HG03354 (cell line): ENCODE measurements at regions not wholly inside any gene's neighbourhood (a gene's known extent, or its start where the extent isn't known, plus 50 kb on each side); places are given as distances from the start of the nearest gene placed in this dataset.
"Not testable (repeated sequence)": the region's sequence is repeated elsewhere in the genome, so short reads cannot be mapped to it uniquely, and the experiment has no call there.

Experiments used
- ATAC-seq: cut with Tn5 transposase; IDR thresholded peaks from one replicate; pipeline ENCODE4 v1.9.1; 2021; ENCODE audit warnings: mild to moderate bottlenecking; ENCODE audit not compliant: unreplicated experiment, poor library complexity, severe bottlenecking

GRCh38 chr15:77866596-77867125 lies 210.8 kb downstream of the TBC1D2B start:
- ATAC-seq, result no peak

GRCh38 chr15:77866186-77866585 lies 211.3 kb downstream of the TBC1D2B start:
- no peak for ATAC-seq

DNA sequence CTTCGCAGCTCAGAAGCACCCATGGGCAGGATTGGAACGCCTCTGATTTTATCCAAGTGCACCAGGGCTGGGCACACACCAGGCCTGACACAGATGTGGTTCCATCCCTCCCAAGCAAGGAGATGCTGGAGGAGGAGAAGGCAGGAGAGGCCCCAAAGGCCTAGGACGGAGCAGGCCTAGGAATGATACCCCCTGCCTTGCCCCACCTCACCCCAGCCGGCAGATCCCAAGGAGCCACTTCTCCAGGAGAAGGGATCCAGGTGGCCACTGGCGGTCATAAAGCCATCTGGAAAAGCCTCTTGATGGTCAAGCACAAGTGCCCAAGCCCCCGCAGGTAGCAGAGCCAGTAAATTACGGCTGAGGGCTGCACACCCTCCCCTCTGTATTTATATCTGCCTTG lies 211.8 kb downstream of the TBC1D2B start:
- no peak for ATAC-seq

DNA sequence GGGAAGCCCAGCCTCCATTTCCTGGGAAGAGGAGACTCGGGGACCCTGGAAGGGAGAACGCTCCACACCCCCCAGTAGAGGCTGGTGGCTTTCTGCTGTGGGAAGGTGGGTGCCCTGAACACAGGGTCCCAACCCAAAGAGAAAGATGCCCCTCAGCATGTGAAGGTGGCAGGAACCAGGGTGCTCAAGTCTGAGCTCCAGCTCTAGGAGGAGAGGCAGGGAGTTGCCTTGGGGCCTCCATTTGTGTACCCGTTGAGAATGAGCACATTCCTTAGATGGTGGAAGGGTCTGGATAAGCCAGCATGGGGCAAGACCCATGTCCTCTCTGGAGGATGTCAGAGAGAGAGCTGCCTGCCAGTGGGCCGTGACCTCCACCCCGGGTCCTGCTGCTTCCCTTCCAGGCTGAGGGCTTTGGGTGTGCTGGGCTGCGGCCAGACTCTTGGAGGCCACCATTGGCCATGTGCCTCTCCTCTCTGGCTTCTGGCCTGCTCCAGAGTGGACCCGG lies 212.4 kb downstream of the TBC1D2B start:
- no peak for ATAC-seq

DNA sequence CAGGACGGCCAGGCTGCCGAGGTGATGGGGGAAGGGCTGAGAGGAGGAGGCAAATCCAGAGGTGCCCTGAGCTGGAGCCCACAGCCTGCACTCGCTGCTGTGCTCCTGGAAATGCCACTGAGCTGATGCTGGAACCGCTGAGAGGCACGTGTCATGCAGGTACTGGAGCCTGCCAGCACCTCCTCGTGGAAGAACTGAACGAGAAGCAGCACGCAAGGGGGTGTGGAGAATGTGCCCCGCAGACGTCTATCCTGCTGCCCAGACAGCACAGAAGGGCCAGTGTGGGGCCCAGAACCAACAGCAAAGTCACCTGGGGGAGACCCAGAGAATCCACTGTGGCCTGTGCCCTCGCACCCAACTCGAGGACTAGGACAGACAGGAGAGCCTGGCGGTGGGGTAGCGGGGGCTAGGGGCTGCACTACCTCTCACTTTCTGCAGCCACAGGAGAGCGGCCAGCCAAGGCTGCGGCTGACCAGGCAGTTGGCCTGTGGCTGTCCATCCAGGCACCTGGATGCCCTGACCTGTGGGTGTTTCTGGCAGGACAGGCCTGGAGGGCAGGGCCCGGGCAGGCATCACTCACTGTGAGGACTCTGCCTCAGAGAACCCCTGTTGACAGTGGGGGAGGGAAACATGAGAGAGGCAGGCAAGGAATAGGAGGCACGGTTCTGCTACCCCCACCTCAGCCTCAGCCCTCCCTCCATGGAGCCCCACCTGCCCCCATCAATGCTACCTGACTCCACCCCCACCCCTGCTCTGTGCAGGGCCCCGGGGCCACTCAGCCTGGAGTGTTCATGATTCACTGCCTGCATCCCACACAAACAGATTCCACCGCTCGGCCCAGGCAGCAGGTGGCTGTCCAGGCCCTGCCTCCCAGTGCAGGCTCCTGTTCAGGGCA lies 213.1 kb downstream of the TBC1D2B start:
- no peak for ATAC-seq

GRCh38 chr15:77863491-77864105 lies 213.9 kb downstream of the TBC1D2B start:
- ATAC-seq, result no peak

DNA sequence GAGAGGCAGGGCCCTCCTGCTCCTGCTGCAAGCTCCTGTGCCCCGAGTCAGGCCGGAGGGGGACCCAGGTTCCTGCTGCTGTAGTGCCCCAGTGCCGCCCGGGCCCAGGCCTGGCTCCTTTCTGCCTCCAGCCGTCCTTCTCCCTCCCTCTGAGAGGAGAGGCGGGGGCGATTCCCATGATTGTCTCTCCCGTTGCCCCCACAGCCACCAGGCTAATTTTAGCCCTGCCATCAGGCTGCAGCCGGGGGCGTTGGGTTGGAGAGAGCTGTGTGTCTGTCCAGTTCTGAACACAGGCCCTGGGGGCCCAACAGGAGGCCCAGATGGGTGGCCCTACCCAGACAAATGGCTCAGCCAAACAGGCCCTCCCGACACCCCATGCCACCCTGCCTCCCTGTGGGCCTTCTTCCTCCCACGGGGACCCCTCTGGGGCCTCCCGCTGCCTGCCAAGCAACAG lies 214.8 kb downstream of the TBC1D2B start:
- no peak for ATAC-seq

GRCh38 chr15:77861997-77862635 lies 215.4 kb downstream of the TBC1D2B start:
- ATAC-seq, result not testable (repeated sequence)

GRCh38 chr15:77860071-77860691 lies 217.3 kb downstream of the TBC1D2B start:
- ATAC-seq, result no peak

GRCh38 chr15:77859491-77860060 lies 217.9 kb downstream of the TBC1D2B start:
- no peak for ATAC-seq

DNA sequence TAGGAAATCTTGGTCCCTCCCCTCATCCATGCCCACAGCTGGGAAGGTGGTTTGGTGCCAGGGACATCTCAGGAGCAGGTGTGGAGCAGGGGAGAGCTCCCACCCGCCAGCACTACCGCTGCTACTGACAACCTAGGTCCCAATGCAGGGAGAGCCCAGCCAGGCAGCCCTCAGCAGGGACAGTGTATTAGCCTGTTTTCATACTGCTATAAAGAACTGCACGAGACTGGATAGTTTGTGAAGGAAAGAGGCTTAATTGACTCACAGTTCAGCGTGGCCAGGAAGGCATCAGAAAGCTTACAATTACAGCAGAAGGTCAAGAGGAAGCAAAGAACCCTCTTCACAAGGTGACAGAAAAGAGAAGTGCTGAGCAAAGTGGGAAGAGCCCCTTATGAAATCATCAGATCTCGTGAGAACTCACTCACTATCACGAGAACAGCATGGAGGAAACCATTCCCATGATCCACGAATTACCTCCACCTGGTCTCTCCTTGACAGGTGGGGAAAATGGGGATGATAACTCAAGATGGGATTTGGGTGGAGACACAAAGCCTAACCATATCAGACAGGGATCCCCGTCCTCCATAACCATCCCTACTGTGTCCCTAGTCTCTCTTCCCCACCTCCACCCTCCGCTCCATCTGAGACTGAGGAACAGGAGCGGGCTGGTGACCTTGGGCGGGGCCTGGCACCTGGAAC lies 218.6 kb downstream of the TBC1D2B start:
- no peak for ATAC-seq

GRCh38 chr15:77857419-77857818 lies 220.1 kb downstream of the TBC1D2B start:
- ATAC-seq, result no peak

DNA sequence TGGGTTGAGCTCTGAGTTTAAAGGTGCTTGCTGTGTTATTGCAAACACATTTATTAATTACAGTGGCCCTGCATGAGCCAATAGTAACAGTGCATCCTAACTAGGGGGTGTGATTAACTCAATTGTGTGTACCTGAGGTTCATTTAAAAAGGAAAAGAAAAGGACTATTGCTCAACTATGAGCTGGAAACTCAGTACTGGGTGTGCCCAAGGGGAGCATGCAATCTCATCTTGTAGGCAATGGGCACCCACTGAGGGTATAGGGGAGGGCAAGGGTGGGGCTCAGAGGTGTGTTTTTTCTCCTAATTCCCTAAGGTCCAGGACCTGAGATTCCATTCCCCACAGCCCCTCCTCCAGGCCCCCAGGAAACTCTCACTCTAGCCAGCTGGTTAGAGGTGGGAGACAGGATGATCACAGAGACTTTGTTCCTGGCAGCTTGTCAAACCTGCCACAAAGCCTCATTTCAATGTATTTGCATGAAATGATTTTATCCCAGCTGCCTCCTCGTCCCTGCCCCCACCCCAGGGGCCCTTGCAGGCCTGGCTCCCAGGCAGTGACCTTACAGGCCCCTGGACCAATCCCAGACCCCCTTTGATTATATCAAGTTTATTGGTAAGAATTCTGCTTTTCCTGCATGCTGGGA lies 220.7 kb downstream of the TBC1D2B start:
- ATAC-seq, result no peak

DNA sequence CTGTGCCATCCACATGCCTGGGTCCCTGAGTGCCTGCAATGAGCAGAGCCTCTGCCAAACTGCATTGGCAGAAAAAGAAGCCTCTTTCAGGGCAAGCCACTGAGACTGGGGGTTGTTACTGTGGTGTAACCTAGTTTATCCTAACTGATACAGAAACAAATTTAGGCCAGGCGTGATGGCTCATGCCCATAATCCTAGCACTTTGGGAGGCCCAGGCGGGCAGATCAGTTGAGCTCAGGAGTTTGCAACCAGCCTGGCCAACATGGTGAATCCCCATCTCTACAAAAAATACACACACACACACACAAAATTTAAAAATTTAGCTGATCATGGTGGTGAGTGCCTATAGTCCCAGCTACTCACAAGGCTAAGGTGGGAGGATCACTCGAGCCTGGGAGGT lies 221.6 kb downstream of the TBC1D2B start:
- ATAC-seq, result no peak

DNA sequence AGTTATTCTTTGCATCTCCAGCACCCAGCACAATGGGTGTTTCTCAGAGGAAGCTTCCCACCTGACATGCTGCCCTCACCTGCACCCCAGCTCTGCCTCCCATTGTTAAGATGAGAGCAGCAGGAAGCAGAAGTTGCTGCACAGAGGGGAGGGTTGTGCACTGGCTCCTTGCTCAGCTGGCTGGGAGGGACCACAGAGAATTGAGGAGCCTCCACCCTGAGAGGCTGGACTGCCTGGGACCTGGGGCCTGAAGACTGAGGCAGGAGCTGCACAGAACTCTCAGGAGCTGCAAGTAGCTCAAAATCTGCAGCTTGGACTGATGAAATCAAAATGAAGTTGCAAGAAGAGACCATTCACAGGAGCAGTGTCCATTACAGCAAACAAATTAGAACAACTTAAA lies 222.3 kb upstream of the LINGO1 start:
- ATAC-seq, result no peak

DNA sequence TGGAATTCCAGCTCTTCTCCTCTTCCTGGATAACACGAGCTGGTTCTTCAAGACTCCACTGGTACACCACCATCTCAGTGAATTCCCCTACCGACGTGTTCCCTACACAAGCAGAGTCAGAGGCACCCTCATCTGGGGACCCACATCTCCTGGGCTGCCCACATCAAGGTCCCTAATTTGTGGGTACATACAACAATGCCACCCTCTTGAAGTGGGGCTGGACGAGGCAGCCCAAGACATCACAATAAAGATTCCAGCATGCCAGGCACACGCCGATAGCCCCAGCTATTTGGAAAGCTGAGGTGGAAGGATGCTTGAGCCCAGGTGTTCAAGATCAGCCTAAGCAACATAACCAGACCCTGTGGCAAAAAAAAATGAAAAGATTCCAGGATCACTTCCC lies 221.2 kb upstream of the LINGO1 start:
- no peak for ATAC-seq

DNA sequence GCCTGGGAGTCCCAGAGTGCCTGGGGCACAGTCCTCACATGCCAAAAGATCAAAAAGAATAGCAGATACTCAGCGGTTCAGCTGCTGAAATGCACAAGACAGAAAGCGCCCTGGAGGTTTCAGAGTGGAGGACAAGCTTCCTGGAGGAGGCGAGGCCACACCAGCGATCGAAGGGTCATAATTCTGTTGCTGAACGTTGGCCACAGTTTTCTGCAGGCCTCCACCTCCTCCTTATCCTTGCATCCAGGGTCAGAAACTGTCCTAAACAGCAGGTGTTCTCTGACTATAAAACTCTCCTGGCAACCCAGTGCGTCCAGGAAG lies 220.3 kb upstream of the LINGO1 start:
- ATAC-seq, result no peak

DNA sequence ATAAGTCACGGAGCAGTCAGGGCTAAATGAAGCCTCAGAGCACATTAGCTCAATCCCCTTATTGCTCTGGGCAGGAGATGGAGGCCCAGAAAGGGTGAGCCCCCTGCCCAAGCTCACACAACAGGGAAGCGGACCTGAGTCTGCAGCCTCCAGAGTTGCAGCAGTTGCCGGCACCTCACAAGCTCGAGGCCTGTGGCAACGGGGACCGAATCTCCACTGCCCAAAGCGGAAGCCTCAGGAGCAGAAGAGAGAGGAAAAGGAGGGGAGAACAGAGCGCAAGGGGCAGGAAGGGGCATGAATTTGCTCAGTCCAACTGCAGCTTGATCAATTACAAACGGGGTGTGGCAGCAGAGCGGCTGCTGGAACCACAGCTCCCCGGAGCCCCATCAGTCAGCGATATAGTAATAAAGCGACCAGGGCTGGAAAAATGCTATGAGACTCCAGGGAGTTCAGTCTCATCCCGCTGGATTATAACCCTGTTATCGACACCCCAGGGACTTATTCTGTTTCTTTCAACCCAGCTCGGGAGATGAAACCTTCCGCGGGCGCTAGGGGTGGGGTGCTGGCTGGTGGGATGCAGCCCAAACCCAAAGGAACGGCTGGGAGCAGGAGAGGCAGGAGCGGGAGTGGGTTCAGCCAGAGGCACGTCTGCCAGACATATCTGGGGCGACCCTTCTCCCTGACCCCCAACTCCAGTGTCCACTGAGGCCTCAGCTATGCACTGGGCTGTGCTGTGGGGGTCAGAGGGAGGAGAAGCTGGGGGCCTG lies 219.7 kb upstream of the LINGO1 start:
- no peak for ATAC-seq
